Fibroblast of upper back skin (primary cell): ENCODE measurements at regions not wholly inside any gene's neighbourhood (a gene's known extent, or its start where the extent isn't known, plus 50 kb on each side); places are given as distances from the start of the nearest gene placed in this dataset.
"Not testable (repeated sequence)": the region's sequence is repeated elsewhere in the genome, so short reads cannot be mapped to it uniquely, and the experiment has no call there.

Source experiments
- DNase-seq: peaks from one replicate; pipeline ENCODE4 v3.0.0-alpha.2; 2013

- DNase-seq: no peak
These were observed 408.0 kb downstream of the TMEM182 start for GRCh38 chr2:103169861-103170260.

- no peak for DNase-seq
These were observed 411.0 kb downstream of the TMEM182 start for GRCh38 chr2:103172821-103173220.

GRCh38 chr2:103174711-103175110, 412.9 kb downstream of the TMEM182 start:
- DNase-seq: peak; percentile 1

GRCh38 chr2:103176294-103176915, 414.6 kb downstream of the TMEM182 start:
- no peak for DNase-seq

GRCh38 chr2:103179798-103180197, 418.0 kb downstream of the TMEM182 start:
- no peak for DNase-seq

GRCh38 chr2:103183061-103183460, 421.2 kb downstream of the TMEM182 start:
- DNase-seq: no peak

- no peak for DNase-seq
These were observed 435.0 kb downstream of the TMEM182 start for GRCh38 chr2:103196802-103197201.

- DNase-seq: not testable (repeated sequence)
These were observed 438.9 kb downstream of the TMEM182 start for GRCh38 chr2:103200774-103201173.

GRCh38 chr2:103208916-103209315, 447.1 kb downstream of the TMEM182 start:
- no peak for DNase-seq

- no peak for DNase-seq
These were observed 451.3 kb downstream of the TMEM182 start for GRCh38 chr2:103213028-103213542.

- no peak for DNase-seq
These were observed 456.7 kb downstream of the TMEM182 start for GRCh38 chr2:103218516-103218915.

- no peak for DNase-seq
These were observed 457.6 kb downstream of the TMEM182 start for GRCh38 chr2:103219398-103219797.

- no peak for DNase-seq
These were observed 461.1 kb downstream of the TMEM182 start for GRCh38 chr2:103222969-103223368.

- no peak for DNase-seq
These were observed 469.0 kb downstream of the TMEM182 start for GRCh38 chr2:103230796-103231195.

GRCh38 chr2:103232865-103233264, 471.0 kb downstream of the TMEM182 start:
- no peak for DNase-seq

GRCh38 chr2:103233691-103234090, 471.9 kb downstream of the TMEM182 start:
- DNase-seq: no peak

- no peak for DNase-seq
These were observed 473.5 kb downstream of the TMEM182 start for GRCh38 chr2:103235283-103235682.

GRCh38 chr2:103249462-103249861, 487.6 kb downstream of the TMEM182 start:
- no peak for DNase-seq

GRCh38 chr2:103252781-103253180, 490.9 kb downstream of the TMEM182 start:
- no peak for DNase-seq

GRCh38 chr2:103254611-103255010, 492.8 kb downstream of the TMEM182 start:
- DNase-seq: no peak

- no peak for DNase-seq
These were observed 502.4 kb downstream of the TMEM182 start for GRCh38 chr2:103264058-103264768.

- no peak for DNase-seq
These were observed 503.7 kb downstream of the TMEM182 start for GRCh38 chr2:103265521-103265920.

- DNase-seq: no peak
These were observed 507.1 kb downstream of the TMEM182 start for GRCh38 chr2:103268841-103269498.

GRCh38 chr2:103276869-103277268, 515.0 kb downstream of the TMEM182 start:
- DNase-seq: no peak
